ENCODE measurements at regions not wholly inside any gene's neighbourhood (a gene's known extent, or its start where the extent isn't known, plus 50 kb on each side); places are given as distances from the start of the nearest gene placed in this dataset.

DNA sequence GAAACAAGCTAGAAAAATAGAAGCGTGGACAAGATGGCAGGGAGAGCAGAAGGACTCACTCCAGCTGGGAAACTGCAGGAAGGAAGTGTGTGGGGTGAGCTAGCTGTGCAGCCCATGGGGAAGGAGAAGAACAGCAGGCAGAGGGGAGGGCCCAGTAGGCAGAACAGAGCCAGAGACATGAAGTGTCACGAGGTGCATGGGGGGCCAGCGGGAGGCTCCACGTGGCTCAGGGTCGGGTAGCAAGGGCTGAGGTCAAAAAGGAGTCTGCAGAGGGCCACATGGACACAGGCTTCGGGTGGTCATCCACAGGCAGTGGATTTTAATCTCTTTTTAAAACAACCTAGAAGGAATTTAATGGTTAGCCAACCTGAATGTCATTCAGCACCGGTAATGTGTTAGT, 669.0 kb downstream of the BCL11B start:
- no peak overlapping the region for H3K4me2 ChIP-seq (ENCODE audit: insufficient read depth, low read length)
- no peaks in the 10 kb centered on the region for H3K36me3 ChIP-seq (ENCODE audit: control insufficient read depth in 2 of 2, extremely low read depth in 1 of 2, insufficient read depth in 2 of 2, low read length in 2 of 2)
- H3K9ac ChIP-seq (replicated peaks; ENCODE audit: extremely low read depth, insufficient read depth, low read length), result no peak overlapping the region
- POLR2A ChIA-PET, result no interaction called here
- H3K27ac ChIP-seq (ENCODE audit: insufficient read depth, low read depth, low read length), result no peak overlapping the region
- no peak overlapping the region for H2AFZ ChIP-seq (ENCODE audit: low read depth, low read length)
- no peak for DNase-seq (ENCODE audit: low read depth, low spot score)
- H3K27me3 ChIP-seq (ENCODE audit: control insufficient read depth in 2 of 2, insufficient read depth in 2 of 2, low read length in 2 of 2), result no peaks in the 10 kb centered on the region
- dilution Hi-C loops (cut with MboI; ENCODE audit: extremely low pct_ligation_motif_present, low sequenced_read_pairs), result no loop called here
- CTCF ChIA-PET, result no interaction called here
- no peaks in the 10 kb centered on the region for H3K79me2 ChIP-seq (ENCODE audit: control insufficient read depth, insufficient read depth, low read length)
- intact Hi-C loops (cut with micrococcal nuclease), result no loop called here
- H3K4me3 ChIP-seq (replicated peaks in 1 of 3; ENCODE audit: insufficient read depth in 1 of 3, low read depth in 1 of 3, low read length in 3 of 3), result no peak overlapping the region
- H3K9me1 ChIP-seq (replicated peaks; ENCODE audit: control insufficient read depth, extremely low read depth, insufficient read depth, low read length), result no peaks in the 10 kb centered on the region
- TF ChIP-seq, protein P1, sequence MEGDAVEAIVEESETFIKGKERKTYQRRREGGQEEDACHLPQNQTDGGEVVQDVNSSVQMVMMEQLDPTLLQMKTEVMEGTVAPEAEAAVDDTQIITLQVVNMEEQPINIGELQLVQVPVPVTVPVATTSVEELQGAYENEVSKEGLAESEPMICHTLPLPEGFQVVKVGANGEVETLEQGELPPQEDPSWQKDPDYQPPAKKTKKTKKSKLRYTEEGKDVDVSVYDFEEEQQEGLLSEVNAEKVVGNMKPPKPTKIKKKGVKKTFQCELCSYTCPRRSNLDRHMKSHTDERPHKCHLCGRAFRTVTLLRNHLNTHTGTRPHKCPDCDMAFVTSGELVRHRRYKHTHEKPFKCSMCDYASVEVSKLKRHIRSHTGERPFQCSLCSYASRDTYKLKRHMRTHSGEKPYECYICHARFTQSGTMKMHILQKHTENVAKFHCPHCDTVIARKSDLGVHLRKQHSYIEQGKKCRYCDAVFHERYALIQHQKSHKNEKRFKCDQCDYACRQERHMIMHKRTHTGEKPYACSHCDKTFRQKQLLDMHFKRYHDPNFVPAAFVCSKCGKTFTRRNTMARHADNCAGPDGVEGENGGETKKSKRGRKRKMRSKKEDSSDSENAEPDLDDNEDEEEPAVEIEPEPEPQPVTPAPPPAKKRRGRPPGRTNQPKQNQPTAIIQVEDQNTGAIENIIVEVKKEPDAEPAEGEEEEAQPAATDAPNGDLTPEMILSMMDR (IDR thresholded peaks at IDR 0.05; ENCODE audit: extremely low read depth in 1 of 2, insufficient read depth in 1 of 2, low read depth in 1 of 2, low read length in 2 of 2), result no peak
- peaks cover 6% of the 10 kb centered on the region for H3K9me3 ChIP-seq (replicated peaks; ENCODE audit: control insufficient read depth, insufficient read depth, low read length)
- H3K4me1 ChIP-seq (ENCODE audit: control insufficient read depth, extremely low read depth, insufficient read depth, low read length), result no peaks in the 10 kb centered on the region
- BruUV-seq (replicated peaks), result no TSS peak
- no peaks in the 10 kb centered on the region for H4K20me1 ChIP-seq (replicated peaks; ENCODE audit: control insufficient read depth, extremely low read depth, insufficient read depth, low read length)
- FAIRE-seq, result no peak

DNA sequence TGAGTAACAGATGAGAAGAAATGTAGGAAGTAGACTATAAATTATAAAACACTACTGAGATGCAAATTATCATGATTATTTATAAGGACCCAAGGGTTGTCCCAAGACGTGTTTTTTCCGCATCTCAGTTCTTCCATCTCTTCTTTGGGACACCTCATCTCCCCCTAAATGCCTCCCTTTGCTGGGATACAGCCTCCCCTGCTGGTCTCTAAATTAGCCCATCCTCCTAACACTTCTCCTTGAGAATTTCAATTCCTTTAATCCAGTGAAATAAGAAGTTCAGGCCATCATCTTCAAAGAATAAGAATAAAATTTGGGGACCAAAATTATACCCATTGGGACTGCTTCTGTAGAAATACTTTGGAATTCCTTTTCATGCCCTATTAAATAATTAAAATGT, 667.0 kb downstream of the BCL11B start:
- no peaks in the 10 kb centered on the region for H3K79me2 ChIP-seq (ENCODE audit: control insufficient read depth, insufficient read depth, low read length)
- DNase-seq (ENCODE audit: low read depth, low spot score) (no peak), FAIRE-seq (no peak)
- H3K4me2 ChIP-seq (ENCODE audit: insufficient read depth, low read length), result no peak overlapping the region
- no peak overlapping the region for H2AFZ ChIP-seq (ENCODE audit: low read depth, low read length)
- peaks cover 6% of the 10 kb centered on the region for H3K9me3 ChIP-seq (replicated peaks; ENCODE audit: control insufficient read depth, insufficient read depth, low read length)
- CTCF ChIA-PET, result no interaction called here
- dilution Hi-C loops (cut with MboI; ENCODE audit: extremely low pct_ligation_motif_present, low sequenced_read_pairs) (no loop called here), intact Hi-C loops (cut with micrococcal nuclease) (no loop called here)
- H4K20me1 ChIP-seq (replicated peaks; ENCODE audit: control insufficient read depth, extremely low read depth, insufficient read depth, low read length), result no peaks in the 10 kb centered on the region
- no peaks in the 10 kb centered on the region for H3K27me3 ChIP-seq (ENCODE audit: control insufficient read depth in 2 of 2, insufficient read depth in 2 of 2, low read length in 2 of 2)
- POLR2A ChIA-PET, result no interaction called here
- no peaks in the 10 kb centered on the region for H3K4me1 ChIP-seq (ENCODE audit: control insufficient read depth, extremely low read depth, insufficient read depth, low read length)
- H3K9me1 ChIP-seq (replicated peaks; ENCODE audit: control insufficient read depth, extremely low read depth, insufficient read depth, low read length), result no peaks in the 10 kb centered on the region
- no peaks in the 10 kb centered on the region for H3K36me3 ChIP-seq (ENCODE audit: control insufficient read depth in 2 of 2, extremely low read depth in 1 of 2, insufficient read depth in 2 of 2, low read length in 2 of 2)
- TF ChIP-seq JUN (IDR thresholded peaks at IDR 0.05; ENCODE audit: borderline replicate concordance, insufficient read depth, insufficient read length, low read depth), result no peak
- TF ChIP-seq POLR2AphosphoS5 (IDR thresholded peaks at IDR 0.05; ENCODE audit: insufficient read depth, low read depth, low read length), result no peak
- no peak for TF ChIP-seq EZH2 (IDR thresholded peaks at IDR 0.05; ENCODE audit: borderline replicate concordance, low read depth, low read length, severe bottlenecking)
- no peak for TF ChIP-seq GATA2 (IDR thresholded peaks at IDR 0.05; ENCODE audit: insufficient read depth, insufficient read length, low read depth, low read length)
- no peak for TF ChIP-seq MYC (IDR thresholded peaks at IDR 0.05; ENCODE audit: low read depth, low read length)
- TF ChIP-seq, protein P2, sequence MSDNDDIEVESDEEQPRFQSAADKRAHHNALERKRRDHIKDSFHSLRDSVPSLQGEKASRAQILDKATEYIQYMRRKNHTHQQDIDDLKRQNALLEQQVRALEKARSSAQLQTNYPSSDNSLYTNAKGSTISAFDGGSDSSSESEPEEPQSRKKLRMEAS (IDR thresholded peaks at IDR 0.05; ENCODE audit: insufficient read depth, insufficient read length), result no peak
- TF ChIP-seq, protein P1 (IDR thresholded peaks at IDR 0.05; ENCODE audit: extremely low read depth in 1 of 2, insufficient read depth in 1 of 2, low read depth in 1 of 2, low read length in 2 of 2), result no peak
- no peak for TF ChIP-seq FOS (IDR thresholded peaks at IDR 0.05; ENCODE audit: borderline replicate concordance, insufficient read depth, low read length)
- BruUV-seq (replicated peaks), result no TSS peak
- no peak overlapping the region for H3K4me3 ChIP-seq (replicated peaks in 1 of 3; ENCODE audit: insufficient read depth in 1 of 3, low read depth in 1 of 3, low read length in 3 of 3)
- no peak overlapping the region for H3K9ac ChIP-seq (replicated peaks; ENCODE audit: extremely low read depth, insufficient read depth, low read length)
- H3K27ac ChIP-seq (ENCODE audit: insufficient read depth, low read depth, low read length), result no peak overlapping the region
